ENCODE measurements at regions not wholly inside any gene's neighbourhood (a gene's known extent, or its start where the extent isn't known, plus 50 kb on each side); places are given as distances from the start of the nearest gene placed in this dataset.
A peak's percentile ranks its signal among the peaks of the same experiment; 100 is the strongest.

DNA sequence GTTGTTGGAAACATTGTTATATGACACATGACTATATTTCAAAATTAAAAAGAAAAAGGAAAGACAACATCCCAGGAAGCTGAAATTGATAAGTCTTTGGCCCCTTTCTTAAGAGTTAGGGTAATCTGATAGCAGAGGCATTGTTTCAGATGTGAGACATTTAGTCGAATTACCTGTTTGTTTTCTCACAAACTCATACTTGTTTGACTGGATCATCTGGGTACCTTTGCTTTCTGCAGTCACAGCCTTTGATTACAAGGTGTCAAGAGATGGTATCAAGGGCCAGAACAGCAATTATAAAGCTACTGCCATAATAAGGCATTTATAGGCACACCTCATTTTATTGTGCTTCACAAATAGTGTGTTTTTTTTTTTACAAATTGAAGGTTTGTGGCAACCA is 136.3 kb downstream of the DUSP10 start:
- TF ChIP-seq, protein P1, sequence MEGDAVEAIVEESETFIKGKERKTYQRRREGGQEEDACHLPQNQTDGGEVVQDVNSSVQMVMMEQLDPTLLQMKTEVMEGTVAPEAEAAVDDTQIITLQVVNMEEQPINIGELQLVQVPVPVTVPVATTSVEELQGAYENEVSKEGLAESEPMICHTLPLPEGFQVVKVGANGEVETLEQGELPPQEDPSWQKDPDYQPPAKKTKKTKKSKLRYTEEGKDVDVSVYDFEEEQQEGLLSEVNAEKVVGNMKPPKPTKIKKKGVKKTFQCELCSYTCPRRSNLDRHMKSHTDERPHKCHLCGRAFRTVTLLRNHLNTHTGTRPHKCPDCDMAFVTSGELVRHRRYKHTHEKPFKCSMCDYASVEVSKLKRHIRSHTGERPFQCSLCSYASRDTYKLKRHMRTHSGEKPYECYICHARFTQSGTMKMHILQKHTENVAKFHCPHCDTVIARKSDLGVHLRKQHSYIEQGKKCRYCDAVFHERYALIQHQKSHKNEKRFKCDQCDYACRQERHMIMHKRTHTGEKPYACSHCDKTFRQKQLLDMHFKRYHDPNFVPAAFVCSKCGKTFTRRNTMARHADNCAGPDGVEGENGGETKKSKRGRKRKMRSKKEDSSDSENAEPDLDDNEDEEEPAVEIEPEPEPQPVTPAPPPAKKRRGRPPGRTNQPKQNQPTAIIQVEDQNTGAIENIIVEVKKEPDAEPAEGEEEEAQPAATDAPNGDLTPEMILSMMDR (IDR thresholded peaks at IDR 0.05; ENCODE audit: low read depth, low read length, missing control alignments) = no peak
- in situ Hi-C loops (cut with HindIII; ENCODE audit: low pct_ligation_motif_present, low sequenced_read_pairs) = no loop called here
- Histone ChIP-seq H3K27me3 (replicated peaks) (no peaks in the 10 kb centered on the region), H3K36me3 (replicated peaks) (no peaks in the 10 kb centered on the region), H3K4me3 (ENCODE audit: low read depth, low read length) (no peak overlapping the region), H3K27ac (no peak overlapping the region)
- DNase-seq = no peak

DNA sequence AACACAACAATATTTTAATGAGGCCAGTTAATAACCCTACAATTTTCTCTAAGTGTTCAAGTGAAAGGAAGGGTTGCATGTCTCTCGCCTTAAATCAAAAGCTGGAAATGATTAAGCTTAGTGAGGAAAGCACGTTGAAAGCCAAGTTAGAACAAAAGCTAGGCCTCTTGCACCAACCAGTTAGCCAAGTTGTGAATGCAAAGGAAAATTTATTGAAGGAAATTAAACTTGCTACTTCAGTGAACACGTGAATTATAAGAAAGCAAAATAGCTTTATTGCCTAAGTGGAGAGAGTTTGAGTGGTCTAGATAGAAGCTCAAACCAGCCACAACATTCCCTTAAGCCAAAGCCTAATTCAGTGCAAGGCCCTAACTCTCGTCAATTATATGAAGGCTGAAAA is 135.6 kb downstream of the DUSP10 start:
- TF ChIP-seq, protein P1 (IDR thresholded peaks at IDR 0.05; ENCODE audit: low read depth, low read length, missing control alignments) = no peak
- in situ Hi-C loops (cut with HindIII; ENCODE audit: low pct_ligation_motif_present, low sequenced_read_pairs) = no loop called here
- Histone ChIP-seq H3K4me3 (ENCODE audit: low read depth, low read length) (no peak overlapping the region), H3K27ac (no peak overlapping the region), H3K36me3 (replicated peaks) (no peaks in the 10 kb centered on the region), H3K27me3 (replicated peaks) (no peaks in the 10 kb centered on the region)
- no peak for DNase-seq

DNA sequence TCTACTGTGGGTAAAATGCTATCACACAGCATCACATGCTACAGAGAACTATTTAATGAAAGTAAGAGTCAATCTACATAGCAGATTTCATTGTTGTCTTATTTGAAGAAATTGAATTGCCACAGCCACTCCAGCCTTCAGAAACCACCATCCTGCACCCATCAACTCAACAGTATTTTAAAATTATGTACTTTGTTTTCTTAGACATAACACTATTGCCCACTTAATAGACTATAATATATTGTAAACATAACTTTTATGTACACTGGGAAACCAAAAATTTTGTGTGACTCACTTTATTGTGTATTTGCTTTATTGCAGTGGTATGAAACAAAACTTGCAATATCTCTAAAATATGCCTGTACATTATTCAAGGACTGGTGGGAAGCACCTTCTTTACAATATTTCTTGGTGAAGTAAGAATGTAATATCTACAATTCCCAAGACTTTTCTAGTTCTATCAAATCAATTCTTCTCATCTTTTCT is 133.0 kb downstream of the DUSP10 start:
- TF ChIP-seq, protein P1 (IDR thresholded peaks at IDR 0.05; ENCODE audit: low read depth, low read length, missing control alignments) = no peak
- H3K27ac ChIP-seq = no peak overlapping the region
- no peaks in the 10 kb centered on the region for H3K36me3 ChIP-seq (replicated peaks)
- no peak overlapping the region for H3K4me3 ChIP-seq (ENCODE audit: low read depth, low read length)
- no peak for DNase-seq
- in situ Hi-C loops (cut with HindIII; ENCODE audit: low pct_ligation_motif_present, low sequenced_read_pairs) = no loop called here
- no peaks in the 10 kb centered on the region for H3K27me3 ChIP-seq (replicated peaks)

DNA sequence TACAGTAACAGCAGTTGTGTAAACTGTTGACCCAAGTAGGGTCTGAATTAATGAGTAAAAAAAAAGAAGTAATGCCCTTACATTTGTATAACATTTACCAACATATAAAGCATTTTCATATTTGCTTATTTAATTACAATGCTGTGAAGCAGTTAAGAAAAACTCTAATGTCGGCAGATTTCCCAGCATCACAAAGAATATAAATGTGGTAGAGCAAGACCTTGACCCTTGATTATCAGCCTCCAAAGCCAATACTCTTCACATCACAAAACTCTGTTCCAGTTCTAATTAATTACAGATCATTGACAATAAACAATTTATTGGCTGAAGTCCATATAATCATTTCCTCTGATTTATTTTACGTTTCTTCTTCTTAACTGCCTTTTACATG is 130.2 kb downstream of the DUSP10 start:
- DNase-seq = no peak
- Histone ChIP-seq H3K27me3 (replicated peaks) (no peaks in the 10 kb centered on the region), H3K27ac (no peak overlapping the region), H3K4me3 (ENCODE audit: low read depth, low read length) (no peak overlapping the region), H3K36me3 (replicated peaks) (no peaks in the 10 kb centered on the region)
- in situ Hi-C loops (cut with HindIII; ENCODE audit: low pct_ligation_motif_present, low sequenced_read_pairs) = no loop called here
- TF ChIP-seq, protein P1 (IDR thresholded peaks at IDR 0.05; ENCODE audit: low read depth, low read length, missing control alignments) = no peak

DNA sequence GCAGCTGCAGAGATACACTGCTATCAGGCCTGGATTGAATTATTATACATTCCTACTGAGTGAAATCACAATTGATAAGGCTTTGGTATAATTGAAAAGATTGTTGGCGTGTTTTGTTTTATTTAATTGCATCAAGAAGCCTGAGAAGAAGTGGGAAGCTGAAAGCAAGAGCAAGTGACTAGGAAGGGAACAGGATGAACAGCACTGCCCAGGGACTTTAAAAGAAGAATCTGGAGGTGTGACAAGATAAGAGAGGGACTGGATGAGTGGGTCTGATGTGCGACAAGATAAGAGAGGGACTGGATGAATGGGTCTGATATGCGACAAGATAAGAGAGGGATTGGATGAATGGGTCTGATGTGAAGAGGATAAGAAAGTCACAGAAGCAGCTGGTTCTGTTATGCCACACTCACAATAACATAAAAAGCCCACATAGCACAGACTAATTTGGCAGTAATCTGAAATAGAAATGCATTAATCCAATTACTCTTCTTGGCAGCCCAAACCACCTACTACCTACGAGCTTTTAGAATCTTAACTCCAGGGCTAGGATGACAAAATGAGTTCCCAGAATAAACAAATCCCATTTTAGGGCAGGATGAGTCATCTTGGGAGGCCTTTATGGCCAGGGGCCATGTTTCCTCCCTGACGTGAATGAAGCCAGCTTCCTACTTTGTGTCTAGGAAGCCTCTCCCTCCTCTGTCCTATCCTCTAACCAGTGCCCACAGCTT is 129.7 kb downstream of the DUSP10 start:
- no peak overlapping the region for H3K4me3 ChIP-seq (ENCODE audit: low read depth, low read length)
- DNase-seq = peak; percentile 65
- TF ChIP-seq, protein P1 (IDR thresholded peaks at IDR 0.05; ENCODE audit: low read depth, low read length, missing control alignments) = no peak
- in situ Hi-C loops (cut with HindIII; ENCODE audit: low pct_ligation_motif_present, low sequenced_read_pairs) = no loop called here
- H3K27ac ChIP-seq = no peak overlapping the region
- no peaks in the 10 kb centered on the region for H3K27me3 ChIP-seq (replicated peaks)
- no peaks in the 10 kb centered on the region for H3K36me3 ChIP-seq (replicated peaks)
